GM12891 (cell line): ENCODE measurements at regions not wholly inside any gene's neighbourhood (a gene's known extent, or its start where the extent isn't known, plus 50 kb on each side); places are given as distances from the start of the nearest gene placed in this dataset.

Experiments
- PAX5 ChIP-seq: IDR thresholded peaks from 2 replicates; pipeline ENCODE4 v1.6.1; 2011; ENCODE audit warnings: low read length, moderate library complexity, mild to moderate bottlenecking; ENCODE audit not compliant: insufficient read depth, severe bottlenecking
- POLR2A ChIP-seq: IDR thresholded peaks from 2 replicates; pipeline ENCODE4 v1.6.1; 2011; ENCODE audit warnings: low read depth, low read length, control low read depth
- POLR2AphosphoS5 ChIP-seq: IDR thresholded peaks from 2 replicates; pipeline ENCODE4 v1.6.1; 2011; ENCODE audit warnings: low read depth, low read length, control low read depth
- POU2F2 ChIP-seq: IDR thresholded peaks from 2 replicates; pipeline ENCODE4 v1.6.1; 2011; ENCODE audit warnings: low read depth, mild to moderate bottlenecking, control low read depth, low read length, moderate library complexity
- SPI1 ChIP-seq: IDR thresholded peaks from 2 replicates; pipeline ENCODE4 v1.6.1; 2011; ENCODE audit warnings: low read depth, low read length, control low read depth
- TAF1 ChIP-seq: IDR thresholded peaks from 2 replicates; pipeline ENCODE4 v1.6.1; 2011; ENCODE audit warnings: low read depth, low read length, control low read depth

- TF ChIP-seq POLR2AphosphoS5 = no peak
- TF ChIP-seq POLR2A = no peak
- TF ChIP-seq PAX5 = no peak
- no peak for TF ChIP-seq TAF1
- TF ChIP-seq POU2F2 = no peak
- TF ChIP-seq SPI1 = no peak
Measured at GRCh38 chrX:148259990-148260389, 240.4 kb upstream of the AFF2 start.
